NCI-H526 treated with DMSO at 0.1 percent for 48 hours (cell line): ENCODE measurements at regions not wholly inside any gene's neighbourhood (a gene's known extent, or its start where the extent isn't known, plus 50 kb on each side); places are given as distances from the start of the nearest gene placed in this dataset.

Source experiments
- DNase-seq: peaks from one replicate; lab custom pipeline; 2025; lab: John Stamatoyannopoulos, UW

GRCh38 chr6:21648475-21649050 lies 55.0 kb downstream of the SOX4 start:
- no peak for DNase-seq

GRCh38 chr6:21653323-21653722 lies 59.8 kb downstream of the SOX4 start:
- no peak for DNase-seq

- peak; percentile 84 for DNase-seq
Observed at GRCh38 chr6:21653905-21654304, 60.4 kb downstream of the SOX4 start.

GRCh38 chr6:21654361-21654760 lies 60.8 kb downstream of the SOX4 start:
- no peak for DNase-seq

GRCh38 chr6:21663966-21664313 lies 70.4 kb downstream of the SOX4 start:
- no peak for DNase-seq

- DNase-seq = no peak
Observed at GRCh38 chr6:21664314-21665109, 71.0 kb downstream of the SOX4 start.

- no peak for DNase-seq
Observed at GRCh38 chr6:21665110-21665391, 71.5 kb downstream of the SOX4 start.

- no peak for DNase-seq
Observed at GRCh38 chr6:21665392-21666200, 72.0 kb downstream of the SOX4 start.

- DNase-seq = no peak
Observed at GRCh38 chr6:21666201-21666691, 72.7 kb downstream of the SOX4 start.

GRCh38 chr6:21666853-21667681 lies 73.5 kb downstream of the SOX4 start:
- no peak for DNase-seq

GRCh38 chr6:21668795-21669194 lies 75.2 kb downstream of the SOX4 start:
- DNase-seq = no peak

GRCh38 chr6:21676769-21677168 lies 83.2 kb downstream of the SOX4 start:
- no peak for DNase-seq

GRCh38 chr6:21678990-21679389 lies 85.4 kb downstream of the SOX4 start:
- no peak for DNase-seq

GRCh38 chr6:21679761-21680265 lies 86.3 kb downstream of the SOX4 start:
- DNase-seq = no peak

GRCh38 chr6:21680611-21681010 lies 87.1 kb downstream of the SOX4 start:
- DNase-seq = no peak

GRCh38 chr6:21690489-21690888 lies 96.9 kb downstream of the SOX4 start:
- DNase-seq = no peak

- no peak for DNase-seq
Observed at GRCh38 chr6:21691685-21692346, 98.3 kb downstream of the SOX4 start.

- no peak for DNase-seq
Observed at GRCh38 chr6:21692721-21693120, 99.2 kb downstream of the SOX4 start.

GRCh38 chr6:21694168-21694567 lies 100.6 kb downstream of the SOX4 start:
- no peak for DNase-seq

GRCh38 chr6:21707524-21708319 lies 114.2 kb downstream of the SOX4 start:
- DNase-seq = no peak

- DNase-seq = no peak
Observed at GRCh38 chr6:21708320-21708580, 114.7 kb downstream of the SOX4 start.
